Astrocyte of the cerebellum (primary cell): ENCODE measurements at regions not wholly inside any gene's neighbourhood (a gene's known extent, or its start where the extent isn't known, plus 50 kb on each side); places are given as distances from the start of the nearest gene placed in this dataset.

ENCODE experiments used
- DNase-seq: peaks from one replicate; pipeline ENCODE4 v3.0.0-alpha.2; 2011; ENCODE audit warnings: low read depth
- H3K4me3 ChIP-seq: 2 replicates; pipeline ENCODE4 v1.5.1; 2011; ENCODE audit warnings: mild to moderate bottlenecking, low read depth, low read length, moderate library complexity
- in situ Hi-C: cut with HindIII; loops from 2 replicates; pipeline ENCODE4 v1.10.0; 2017; ENCODE audit warnings: low sequenced_read_pairs
- TF ChIP-seq, protein P1 (sequence below): IDR thresholded peaks from 2 replicates; pipeline ENCODE4 v1.5.1; 2012; ENCODE audit warnings: low read length, low read depth, moderate library complexity, mild to moderate bottlenecking; ENCODE audit errors: missing control alignments

- in situ Hi-C loops, result no loop called here
- no peak for DNase-seq
- TF ChIP-seq, protein P1, sequence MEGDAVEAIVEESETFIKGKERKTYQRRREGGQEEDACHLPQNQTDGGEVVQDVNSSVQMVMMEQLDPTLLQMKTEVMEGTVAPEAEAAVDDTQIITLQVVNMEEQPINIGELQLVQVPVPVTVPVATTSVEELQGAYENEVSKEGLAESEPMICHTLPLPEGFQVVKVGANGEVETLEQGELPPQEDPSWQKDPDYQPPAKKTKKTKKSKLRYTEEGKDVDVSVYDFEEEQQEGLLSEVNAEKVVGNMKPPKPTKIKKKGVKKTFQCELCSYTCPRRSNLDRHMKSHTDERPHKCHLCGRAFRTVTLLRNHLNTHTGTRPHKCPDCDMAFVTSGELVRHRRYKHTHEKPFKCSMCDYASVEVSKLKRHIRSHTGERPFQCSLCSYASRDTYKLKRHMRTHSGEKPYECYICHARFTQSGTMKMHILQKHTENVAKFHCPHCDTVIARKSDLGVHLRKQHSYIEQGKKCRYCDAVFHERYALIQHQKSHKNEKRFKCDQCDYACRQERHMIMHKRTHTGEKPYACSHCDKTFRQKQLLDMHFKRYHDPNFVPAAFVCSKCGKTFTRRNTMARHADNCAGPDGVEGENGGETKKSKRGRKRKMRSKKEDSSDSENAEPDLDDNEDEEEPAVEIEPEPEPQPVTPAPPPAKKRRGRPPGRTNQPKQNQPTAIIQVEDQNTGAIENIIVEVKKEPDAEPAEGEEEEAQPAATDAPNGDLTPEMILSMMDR, result no peak
- no peak overlapping the region for H3K4me3 ChIP-seq
These were observed 239.0 kb upstream of the DIAPH2 start for GRCh38 chrX:96445531-96446065.

DNA sequence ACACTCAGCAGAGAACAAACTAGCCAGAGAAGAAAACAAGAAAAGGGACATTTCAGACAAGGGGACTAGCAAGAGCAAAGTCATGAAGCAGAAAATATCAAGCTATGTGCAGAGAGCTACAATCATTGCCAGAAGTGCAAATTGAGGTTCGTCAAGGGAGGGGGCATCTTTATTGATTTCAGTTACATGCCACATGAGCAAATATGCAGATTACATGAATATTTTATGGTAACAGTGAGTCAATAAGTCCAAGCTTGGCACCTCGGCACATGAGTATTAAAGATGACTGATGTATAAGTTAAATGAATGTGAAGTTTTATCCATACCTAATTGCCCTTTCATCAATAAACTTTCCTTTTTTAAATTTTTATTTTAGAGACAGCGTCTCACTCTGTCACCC is 238.1 kb upstream of the DIAPH2 start:
- TF ChIP-seq, protein P1, result no peak
- H3K4me3 ChIP-seq, result no peak overlapping the region
- in situ Hi-C loops, result no loop called here
- no peak for DNase-seq

- H3K4me3 ChIP-seq, result no peak overlapping the region
- TF ChIP-seq, protein P1, result no peak
- in situ Hi-C loops, result no loop called here
- DNase-seq, result no peak
These were observed 237.5 kb upstream of the DIAPH2 start for GRCh38 chrX:96447161-96447560.

DNA sequence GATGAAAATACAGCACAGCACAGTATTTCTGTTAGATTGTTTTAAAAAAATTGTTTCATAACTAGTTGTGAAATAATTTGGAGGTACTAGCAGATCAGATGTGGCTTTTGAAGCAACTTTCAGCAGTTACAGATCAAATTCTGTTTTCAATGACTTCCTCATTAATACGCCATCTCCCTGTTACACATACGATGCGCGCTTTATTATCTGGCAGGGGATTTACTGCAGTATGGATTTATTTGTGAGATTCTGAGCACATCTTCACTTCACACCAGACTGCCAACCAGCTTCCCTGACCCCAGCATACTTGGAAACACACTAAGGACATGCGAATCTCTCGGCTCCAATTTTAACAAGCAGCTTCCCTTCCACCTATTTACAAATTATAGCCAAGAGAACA is 235.5 kb upstream of the DIAPH2 start:
- TF ChIP-seq, protein P1, result no peak
- no peak for DNase-seq
- in situ Hi-C loops, result no loop called here
- no peak overlapping the region for H3K4me3 ChIP-seq

GRCh38 chrX:96449896-96450295 is 234.7 kb upstream of the DIAPH2 start:
- DNase-seq, result no peak
- in situ Hi-C loops, result no loop called here
- TF ChIP-seq, protein P1, result no peak
- H3K4me3 ChIP-seq, result no peak overlapping the region

DNA sequence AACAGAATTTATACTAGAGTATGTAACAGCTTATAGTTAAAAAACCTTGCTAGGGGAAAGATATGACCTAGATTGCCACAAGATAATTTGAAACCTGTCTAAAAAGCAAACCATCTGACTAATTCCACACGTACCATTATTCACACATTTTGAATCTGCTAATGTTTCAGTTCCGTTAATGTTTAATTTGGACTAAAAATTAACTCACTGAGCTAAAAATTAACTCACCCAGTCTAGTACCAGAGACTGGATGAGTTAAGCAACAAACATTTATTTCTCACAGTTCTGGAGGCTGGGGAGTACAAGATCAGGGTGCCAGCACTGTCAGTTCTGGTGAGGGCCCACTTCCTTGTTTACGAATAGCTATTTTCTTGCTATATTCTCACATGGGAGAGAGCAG is 231.5 kb upstream of the DIAPH2 start:
- H3K4me3 ChIP-seq, result no peak overlapping the region
- in situ Hi-C loops, result no loop called here
- TF ChIP-seq, protein P1, result no peak
- no peak for DNase-seq

GRCh38 chrX:96455078-96455477 is 229.6 kb upstream of the DIAPH2 start:
- TF ChIP-seq, protein P1, result no peak
- in situ Hi-C loops, result no loop called here
- DNase-seq, result no peak
- no peak overlapping the region for H3K4me3 ChIP-seq
